ENCODE measurements at regions not wholly inside any gene's neighbourhood (a gene's known extent, or its start where the extent isn't known, plus 50 kb on each side); places are given as distances from the start of the nearest gene placed in this dataset.

DNA sequence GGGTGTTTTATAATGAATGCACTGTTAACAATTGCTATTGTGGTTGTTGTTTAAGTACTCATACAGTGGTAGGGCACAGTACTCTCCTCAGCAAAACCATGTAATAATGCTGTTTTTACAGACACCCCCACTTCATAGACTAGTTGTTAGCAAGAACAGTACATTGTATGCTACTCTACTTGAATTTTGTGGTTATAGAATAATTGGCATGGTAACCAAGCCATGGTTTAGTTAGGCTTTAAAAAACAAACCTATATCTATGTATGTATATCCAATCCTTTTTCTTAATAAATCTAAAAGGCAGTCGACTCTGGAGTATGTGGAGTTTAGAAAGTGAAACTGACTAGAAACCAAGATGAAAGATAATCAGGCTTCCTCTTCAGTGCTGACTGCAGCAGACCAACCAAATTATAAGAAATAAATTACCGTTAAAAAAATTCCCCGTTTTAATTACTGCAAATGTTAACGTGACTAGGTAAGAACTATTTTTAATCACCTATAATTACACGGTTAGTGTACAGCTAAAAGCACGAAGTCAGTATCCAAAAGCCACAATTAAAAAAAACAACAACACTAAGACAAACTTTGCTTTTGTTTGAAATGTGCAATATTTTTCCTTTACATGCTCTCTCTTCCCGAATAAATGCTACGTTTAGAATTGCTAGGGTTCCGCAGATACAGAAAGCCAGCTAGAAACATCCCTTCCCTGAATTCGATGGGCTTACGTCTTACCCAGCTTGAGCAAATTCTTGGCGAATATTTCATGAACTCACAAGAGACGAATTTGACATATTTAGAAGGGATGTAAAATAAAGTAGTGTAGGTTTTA lies 113.3 kb upstream of the SERTAD2 start:
- peak overlapping the region; percentile 92 for H3K9ac ChIP-seq
- H3K9me3 ChIP-seq (ENCODE audit: low read depth): no peaks in the 10 kb centered on the region
- peak overlapping the region; percentile 82 for H2AFZ ChIP-seq
- H3K9me2 ChIP-seq (ENCODE audit: insufficient read depth): no peaks in the 10 kb centered on the region
- 0 to 2% methylated on average over 13 of the region's 13 CpGs for WGBS, 2 experiments (ENCODE audit: low coverage in 1 of 2, low lambda C conversion rate in 2 of 2, missing lambda C conversion rate in 2 of 2)
- H3K36me3 ChIP-seq (ENCODE audit: low read depth): no peaks in the 10 kb centered on the region
- no peaks in the 10 kb centered on the region for H4K20me1 ChIP-seq (ENCODE audit: insufficient read depth)
- no peaks in the 10 kb centered on the region for H3K79me2 ChIP-seq (ENCODE audit: insufficient read depth)
- H3K27me3 ChIP-seq (replicated peaks; ENCODE audit: insufficient read depth): no peaks in the 10 kb centered on the region
- peaks cover 44% of the 10 kb centered on the region for H3K4me1 ChIP-seq (ENCODE audit: insufficient read depth)
- no peak for TF ChIP-seq EZH2 (IDR thresholded peaks at IDR 0.05; ENCODE audit: insufficient read depth, poor library complexity, severe bottlenecking)
- TF ChIP-seq EZH2phosphoT487 (IDR thresholded peaks at IDR 0.05; ENCODE audit: insufficient read depth, low read depth): no peak
- H3K4me2 ChIP-seq (ENCODE audit: unreplicated experiment): peak overlapping the region; percentile 93
- H3K27ac ChIP-seq: peak overlapping the region; percentile 97
- in situ Hi-C loops (cut with MboI): no loop called here
- peak; percentile 75 for DNase-seq
- H3F3A ChIP-seq (ENCODE audit: insufficient read depth): peaks cover 27% of the 10 kb centered on the region
- peak overlapping the region; percentile 82 for H3K4me3 ChIP-seq

DNA sequence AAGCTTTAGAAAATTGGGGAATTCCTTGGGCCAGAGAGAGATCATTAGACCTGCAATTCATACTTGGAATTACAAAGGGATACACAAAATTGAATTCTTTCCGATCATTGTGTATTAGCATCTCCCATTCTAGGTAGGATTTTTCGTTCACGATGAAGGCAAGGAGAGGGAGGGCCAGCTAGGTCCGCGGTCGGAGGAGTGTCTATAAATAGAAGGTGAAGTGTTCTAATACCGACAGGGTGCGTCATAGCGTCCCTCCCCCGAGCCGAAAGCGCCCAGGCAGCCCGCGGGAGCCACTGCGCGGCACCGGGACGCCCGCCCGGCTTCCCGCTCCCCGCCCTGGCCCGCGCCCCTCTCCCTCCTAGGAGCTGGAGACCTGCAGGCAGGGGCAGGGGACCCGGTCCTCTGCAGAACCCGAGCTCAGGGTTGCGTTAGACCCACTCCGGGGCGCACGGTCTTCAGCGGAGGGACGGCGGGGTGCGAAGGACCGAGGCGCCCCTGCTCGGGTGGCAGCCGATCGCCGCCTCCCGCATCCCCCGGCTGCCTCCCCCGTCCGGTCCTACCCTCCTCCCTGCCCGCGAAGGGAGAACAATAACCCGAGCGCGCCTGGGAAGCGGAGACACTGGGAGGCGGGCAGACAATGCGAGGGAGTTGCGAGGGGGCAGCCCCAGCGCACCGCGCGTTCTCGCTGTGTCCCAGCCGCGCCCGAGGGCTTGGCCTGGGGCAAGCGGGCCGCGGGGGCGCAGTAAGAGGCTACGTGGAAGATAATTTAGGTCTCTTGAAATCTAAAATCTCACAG lies 114.2 kb upstream of the SERTAD2 start:
- H4K20me1 ChIP-seq (ENCODE audit: insufficient read depth): no peaks in the 10 kb centered on the region
- TF ChIP-seq EZH2 (IDR thresholded peaks at IDR 0.05; ENCODE audit: insufficient read depth, poor library complexity, severe bottlenecking): no peak
- TF ChIP-seq EZH2phosphoT487 (IDR thresholded peaks at IDR 0.05; ENCODE audit: insufficient read depth, low read depth): no peak
- H3K9me2 ChIP-seq (ENCODE audit: insufficient read depth): no peaks in the 10 kb centered on the region
- peak overlapping the region; percentile 93 for H3K4me2 ChIP-seq (ENCODE audit: unreplicated experiment)
- WGBS, 2 experiments (ENCODE audit: low coverage in 1 of 2, low lambda C conversion rate in 2 of 2, missing lambda C conversion rate in 2 of 2): 1% methylated on average over 30 to 63 of the region's 66 CpGs
- peak overlapping the region; percentile 97 for H3K27ac ChIP-seq
- peak overlapping the region; percentile 92 for H3K9ac ChIP-seq
- in situ Hi-C loops (cut with MboI): no loop called here
- H3K27me3 ChIP-seq (replicated peaks; ENCODE audit: insufficient read depth): no peaks in the 10 kb centered on the region
- peak overlapping the region; percentile 82 for H3K4me3 ChIP-seq
- H3K36me3 ChIP-seq (ENCODE audit: low read depth): no peaks in the 10 kb centered on the region
- H2AFZ ChIP-seq: peak overlapping the region; percentile 82
- peaks cover 27% of the 10 kb centered on the region for H3F3A ChIP-seq (ENCODE audit: insufficient read depth)
- no peaks in the 10 kb centered on the region for H3K9me3 ChIP-seq (ENCODE audit: low read depth)
- no peaks in the 10 kb centered on the region for H3K79me2 ChIP-seq (ENCODE audit: insufficient read depth)
- H3K4me1 ChIP-seq (ENCODE audit: insufficient read depth): peaks cover 44% of the 10 kb centered on the region
- peak; percentile 98 for DNase-seq

DNA sequence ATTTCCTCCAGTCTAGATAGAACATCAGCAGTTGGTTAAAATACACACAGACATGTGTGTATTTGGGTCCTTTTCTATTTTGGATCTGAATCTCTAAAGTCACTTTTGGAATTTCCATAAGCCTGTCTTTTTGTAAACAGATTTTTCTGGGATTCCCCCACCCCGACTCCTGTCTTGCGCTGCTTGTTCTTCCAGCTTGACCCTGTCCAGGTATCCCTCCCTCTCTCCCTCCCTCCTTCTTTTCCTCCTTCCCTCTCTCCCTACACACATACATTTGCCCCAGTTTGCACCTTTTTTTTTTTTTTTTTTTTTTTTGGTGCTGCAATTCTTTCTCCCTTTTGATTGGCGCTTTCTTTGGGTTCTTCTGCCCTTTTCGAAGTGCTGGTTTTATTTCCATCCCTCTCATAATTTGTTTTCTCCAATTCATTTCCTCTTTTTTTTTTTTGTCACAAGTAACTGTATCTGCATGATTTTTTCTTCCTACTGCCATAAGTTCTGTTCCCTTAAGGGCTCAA lies 114.8 kb upstream of the SERTAD2 start:
- Histone ChIP-seq H3K4me3 (peak overlapping the region; percentile 82), H3K79me2 (ENCODE audit: insufficient read depth) (no peaks in the 10 kb centered on the region), H3K27me3 (replicated peaks; ENCODE audit: insufficient read depth) (no peaks in the 10 kb centered on the region), H3K4me2 (ENCODE audit: unreplicated experiment) (peak overlapping the region; percentile 93), H3F3A (ENCODE audit: insufficient read depth) (peaks cover 27% of the 10 kb centered on the region), H3K4me1 (ENCODE audit: insufficient read depth) (peaks cover 44% of the 10 kb centered on the region), H3K9ac (peak overlapping the region; percentile 92), H2AFZ (peak overlapping the region; percentile 82), H3K36me3 (ENCODE audit: low read depth) (no peaks in the 10 kb centered on the region), H3K9me2 (ENCODE audit: insufficient read depth) (no peaks in the 10 kb centered on the region), H3K27ac (peak overlapping the region; percentile 97), H3K9me3 (ENCODE audit: low read depth) (no peaks in the 10 kb centered on the region), H4K20me1 (ENCODE audit: insufficient read depth) (no peaks in the 10 kb centered on the region)
- TF ChIP-seq EZH2 (IDR thresholded peaks at IDR 0.05; ENCODE audit: insufficient read depth, poor library complexity, severe bottlenecking): no peak
- no peak for TF ChIP-seq EZH2phosphoT487 (IDR thresholded peaks at IDR 0.05; ENCODE audit: insufficient read depth, low read depth)
- WGBS, 2 experiments (ENCODE audit: low coverage in 1 of 2, low lambda C conversion rate in 2 of 2, missing lambda C conversion rate in 2 of 2): 12 to 15% methylated on average over 4 of the region's 4 CpGs
- in situ Hi-C loops (cut with MboI): no loop called here
- DNase-seq: no peak

GRCh38 chr2:64769392-64770044 lies 115.8 kb upstream of the SERTAD2 start:
- H2AFZ ChIP-seq: no peak overlapping the region

More at GRCh38 chr2:64769392-64770044, 115.8 kb upstream of the SERTAD2 start:
- peaks cover 27% of the 10 kb centered on the region for H3F3A ChIP-seq (ENCODE audit: insufficient read depth)
- no peak for TF ChIP-seq EZH2phosphoT487 (IDR thresholded peaks at IDR 0.05; ENCODE audit: insufficient read depth, low read depth)
- TF ChIP-seq EZH2 (IDR thresholded peaks at IDR 0.05; ENCODE audit: insufficient read depth, poor library complexity, severe bottlenecking): no peak
- H4K20me1 ChIP-seq (ENCODE audit: insufficient read depth): no peaks in the 10 kb centered on the region
- H3K27ac ChIP-seq: peak overlapping the region; percentile 87
- H3K9ac ChIP-seq: peak overlapping the region; percentile 70; the same call in 1 of the 2 replicates
- DNase-seq: no peak
- H3K4me2 ChIP-seq (ENCODE audit: unreplicated experiment): peak overlapping the region; percentile 93
- no peaks in the 10 kb centered on the region for H3K27me3 ChIP-seq (replicated peaks; ENCODE audit: insufficient read depth)
- H3K4me3 ChIP-seq: no peak overlapping the region
- H3K4me1 ChIP-seq (ENCODE audit: insufficient read depth): peaks cover 44% of the 10 kb centered on the region
- 64 to 65% methylated on average over 6 of the region's 6 CpGs for WGBS, 2 experiments (ENCODE audit: low coverage in 1 of 2, low lambda C conversion rate in 2 of 2, missing lambda C conversion rate in 2 of 2)
- in situ Hi-C loops (cut with MboI): no loop called here
- no peaks in the 10 kb centered on the region for H3K9me2 ChIP-seq (ENCODE audit: insufficient read depth)
- H3K79me2 ChIP-seq (ENCODE audit: insufficient read depth): no peaks in the 10 kb centered on the region
- H3K9me3 ChIP-seq (ENCODE audit: low read depth): no peaks in the 10 kb centered on the region
- H3K36me3 ChIP-seq (ENCODE audit: low read depth): no peaks in the 10 kb centered on the region
